MCF 10A (cell line): ENCODE measurements at regions not wholly inside any gene's neighbourhood (a gene's known extent, or its start where the extent isn't known, plus 50 kb on each side); places are given as distances from the start of the nearest gene placed in this dataset.

Experiments used
- BruUV-seq: library from RNA; stranded (reverse); fragments of 400-500 nt; replicated peaks from 2 replicates; lab custom pipeline; 2021; lab: Mats Ljungman, UMichigan
- CTCF ChIA-PET: fragments of 300-600 bp; sonication (Branson Sonifier 250); formaldehyde crosslinking; extraction: SDS; loops from one replicate; lab custom pipeline; 2021; ENCODE audit warnings: antibody characterized with exemption, inconsistent platforms; lab: Yijun Ruan, JAX
- POLR2A ChIA-PET: fragments of 300-600, 350-650 bp; sonication (Branson Sonifier 250); formaldehyde crosslinking; extraction: SDS; loops from one replicate; lab custom pipeline; 2020; ENCODE audit warnings: antibody characterized with exemption, inconsistent platforms; lab: Yijun Ruan, JAX
- DNase-seq: peaks from one replicate; pipeline ENCODE4 v3.0.0-alpha.2; 2018; ENCODE audit not compliant: unreplicated experiment
- H3K27ac Mint-ChIP-seq: one replicate; pipeline ENCODE4 v1.8.0; 2022; ENCODE audit warnings: mild to moderate bottlenecking, low read depth, mixed read lengths; ENCODE audit not compliant: unreplicated experiment
- H3K27me3 Mint-ChIP-seq: one replicate; pipeline ENCODE4 v1.8.0; 2022; ENCODE audit warnings: mixed read lengths; ENCODE audit not compliant: insufficient read depth, unreplicated experiment
- H3K36me3 Mint-ChIP-seq: one replicate; pipeline ENCODE4 v1.8.0; 2022; ENCODE audit warnings: mild to moderate bottlenecking, moderate library complexity, mixed read lengths; ENCODE audit not compliant: insufficient read depth, unreplicated experiment
- H3K4me1 Mint-ChIP-seq: one replicate; pipeline ENCODE4 v1.8.0; 2022; ENCODE audit warnings: mixed read lengths; ENCODE audit not compliant: insufficient read depth, unreplicated experiment
- H3K4me3 Mint-ChIP-seq: one replicate; pipeline ENCODE4 v1.8.0; 2022; ENCODE audit warnings: mild to moderate bottlenecking, moderate library complexity, mixed read lengths; ENCODE audit not compliant: unreplicated experiment
- H3K9me3 Mint-ChIP-seq: one replicate; pipeline ENCODE4 v1.8.0; 2022; ENCODE audit warnings: mixed read lengths; ENCODE audit not compliant: unreplicated experiment
- CTCF ChIP-seq: fragments of 200-600 bp; IDR thresholded peaks from one replicate; pipeline ENCODE4 v1.8.0; 2022; ENCODE audit warnings: antibody characterized with exemption, mild to moderate bottlenecking; ENCODE audit not compliant: unreplicated experiment
- intact Hi-C: fragments of 100-400 bp; cut with micrococcal nuclease; formaldehyde crosslinking; loops from 2 replicates; pipeline ENCODE4 v1.14.1; 2022

GRCh38 chr10:125549653-125550052 lies 133.3 kb downstream of the TEX36 start:
- no peak for TF ChIP-seq CTCF
- no peaks in the 10 kb centered on the region for H3K4me1 Mint-ChIP-seq
- no peak overlapping the region for H3K4me3 Mint-ChIP-seq
- DNase-seq = no peak
- H3K36me3 Mint-ChIP-seq = no peaks in the 10 kb centered on the region
- H3K27me3 Mint-ChIP-seq = peaks cover 53% of the 10 kb centered on the region
- ChIA-PET POLR2A (no interaction called here), CTCF (no interaction called here)
- intact Hi-C loops = no loop called here
- H3K9me3 Mint-ChIP-seq = no peaks in the 10 kb centered on the region
- H3K27ac Mint-ChIP-seq = no peak overlapping the region
- BruUV-seq = no TSS peak

- intact Hi-C loops = no loop called here
- H3K27me3 Mint-ChIP-seq = peaks cover 47% of the 10 kb centered on the region
- BruUV-seq = no TSS peak
- no peak overlapping the region for H3K4me3 Mint-ChIP-seq
- TF ChIP-seq CTCF = no peak
- ChIA-PET CTCF (interaction anchor here (0.7 kb wide), 1 partner anchor 131 kb away, joined by 4 read pairs; no protein-coding TSS in a partner anchor), POLR2A (no interaction called here)
- H3K4me1 Mint-ChIP-seq = no peaks in the 10 kb centered on the region
- no peak overlapping the region for H3K27ac Mint-ChIP-seq
- H3K36me3 Mint-ChIP-seq = no peaks in the 10 kb centered on the region
- no peak for DNase-seq
- no peaks in the 10 kb centered on the region for H3K9me3 Mint-ChIP-seq
These were observed 134.1 kb downstream of the TEX36 start for GRCh38 chr10:125548878-125549277.

GRCh38 chr10:125548356-125548755 lies 134.6 kb downstream of the TEX36 start:
- Mint-ChIP-seq H3K36me3 (no peaks in the 10 kb centered on the region), H3K4me1 (no peaks in the 10 kb centered on the region), H3K27ac (no peak overlapping the region), H3K9me3 (no peaks in the 10 kb centered on the region), H3K27me3 (peaks cover 50% of the 10 kb centered on the region), H3K4me3 (no peak overlapping the region)
- intact Hi-C loops = no loop called here
- ChIA-PET CTCF (interaction anchor here (0.7 kb wide), 2 partner anchors 89 to 130 kb away, joined by 3 to 4 read pairs; no protein-coding TSS in a partner anchor), POLR2A (no interaction called here)
- no TSS peak for BruUV-seq
- DNase-seq = no peak
- no peak for TF ChIP-seq CTCF

GRCh38 chr10:125547010-125547650 lies 135.8 kb downstream of the TEX36 start:
- intact Hi-C loops = no loop called here
- CTCF ChIA-PET = interaction anchor here (0.6 kb wide), 1 partner anchor 82 kb away, joined by 3 read pairs; no protein-coding TSS in a partner anchor
- POLR2A ChIA-PET = no interaction called here
- no peaks in the 10 kb centered on the region for H3K4me1 Mint-ChIP-seq
- no peaks in the 10 kb centered on the region for H3K36me3 Mint-ChIP-seq
- no peak overlapping the region for H3K4me3 Mint-ChIP-seq
- peaks cover 62% of the 10 kb centered on the region for H3K27me3 Mint-ChIP-seq
- BruUV-seq = no TSS peak
- no peak for TF ChIP-seq CTCF
- no peaks in the 10 kb centered on the region for H3K9me3 Mint-ChIP-seq
- no peak overlapping the region for H3K27ac Mint-ChIP-seq
- DNase-seq = no peak
